ENCODE measurements at regions not wholly inside any gene's neighbourhood (a gene's known extent, or its start where the extent isn't known, plus 50 kb on each side); places are given as distances from the start of the nearest gene placed in this dataset.

DNA sequence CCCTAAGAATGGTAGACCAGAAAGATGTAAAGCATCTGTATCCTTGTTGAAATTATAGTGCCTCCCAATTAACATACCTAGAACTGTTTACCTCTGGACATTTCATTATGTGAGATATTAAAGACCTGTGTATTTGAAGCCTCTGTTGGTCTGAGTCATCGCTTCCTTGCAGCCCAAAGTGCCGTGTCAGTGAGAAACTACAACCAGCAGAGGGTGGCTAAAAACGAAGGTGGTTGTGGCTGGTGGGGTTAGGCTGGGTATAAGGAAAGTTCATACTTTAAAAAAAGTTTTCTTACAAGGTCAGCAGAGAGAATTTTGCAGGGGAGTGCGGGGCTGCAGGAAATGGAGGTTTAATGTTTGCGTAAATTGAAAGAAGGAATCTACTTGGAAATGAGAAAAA lies 290.7 kb downstream of the TMEM114 start:
- Histone ChIP-seq H3K4me1 (ENCODE audit: control insufficient read depth, insufficient read depth, low read length) (no peaks in the 10 kb centered on the region), H3K27ac (ENCODE audit: low read length) (no peak overlapping the region), H3K27me3 (ENCODE audit: control insufficient read depth, insufficient read depth, low read length) (no peaks in the 10 kb centered on the region), H3K4me3 (ENCODE audit: low read length) (no peak overlapping the region), H3K36me3 (ENCODE audit: control insufficient read depth, insufficient read depth, low read length) (no peaks in the 10 kb centered on the region), H3K9me3 (ENCODE audit: control insufficient read depth, insufficient read depth, low read length) (no peaks in the 10 kb centered on the region)
- Mint-ChIP-seq H3K4me3 (no peak overlapping the region), H3K9me3 (peaks cover 0 to 5% of the 10 kb centered on the region in 2 donors), H3K36me3 (no peaks in the 10 kb centered on the region), H3K4me1 (no peaks in the 10 kb centered on the region), H3K27ac (no peak overlapping the region), H3K27me3 (ENCODE audit: low read depth in 2 of 2) (no peaks in the 10 kb centered on the region)
- DNase-seq (no peak), ATAC-seq (no peak)
- intact Hi-C loops (cut with micrococcal nuclease) = no loop called here
- 76% methylated on average over 4 of the region's 5 CpGs for WGBS (ENCODE audit: insufficient coverage)
- TF ChIP-seq, protein P1, sequence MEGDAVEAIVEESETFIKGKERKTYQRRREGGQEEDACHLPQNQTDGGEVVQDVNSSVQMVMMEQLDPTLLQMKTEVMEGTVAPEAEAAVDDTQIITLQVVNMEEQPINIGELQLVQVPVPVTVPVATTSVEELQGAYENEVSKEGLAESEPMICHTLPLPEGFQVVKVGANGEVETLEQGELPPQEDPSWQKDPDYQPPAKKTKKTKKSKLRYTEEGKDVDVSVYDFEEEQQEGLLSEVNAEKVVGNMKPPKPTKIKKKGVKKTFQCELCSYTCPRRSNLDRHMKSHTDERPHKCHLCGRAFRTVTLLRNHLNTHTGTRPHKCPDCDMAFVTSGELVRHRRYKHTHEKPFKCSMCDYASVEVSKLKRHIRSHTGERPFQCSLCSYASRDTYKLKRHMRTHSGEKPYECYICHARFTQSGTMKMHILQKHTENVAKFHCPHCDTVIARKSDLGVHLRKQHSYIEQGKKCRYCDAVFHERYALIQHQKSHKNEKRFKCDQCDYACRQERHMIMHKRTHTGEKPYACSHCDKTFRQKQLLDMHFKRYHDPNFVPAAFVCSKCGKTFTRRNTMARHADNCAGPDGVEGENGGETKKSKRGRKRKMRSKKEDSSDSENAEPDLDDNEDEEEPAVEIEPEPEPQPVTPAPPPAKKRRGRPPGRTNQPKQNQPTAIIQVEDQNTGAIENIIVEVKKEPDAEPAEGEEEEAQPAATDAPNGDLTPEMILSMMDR (IDR thresholded peaks at IDR 0.05) = no peak

DNA sequence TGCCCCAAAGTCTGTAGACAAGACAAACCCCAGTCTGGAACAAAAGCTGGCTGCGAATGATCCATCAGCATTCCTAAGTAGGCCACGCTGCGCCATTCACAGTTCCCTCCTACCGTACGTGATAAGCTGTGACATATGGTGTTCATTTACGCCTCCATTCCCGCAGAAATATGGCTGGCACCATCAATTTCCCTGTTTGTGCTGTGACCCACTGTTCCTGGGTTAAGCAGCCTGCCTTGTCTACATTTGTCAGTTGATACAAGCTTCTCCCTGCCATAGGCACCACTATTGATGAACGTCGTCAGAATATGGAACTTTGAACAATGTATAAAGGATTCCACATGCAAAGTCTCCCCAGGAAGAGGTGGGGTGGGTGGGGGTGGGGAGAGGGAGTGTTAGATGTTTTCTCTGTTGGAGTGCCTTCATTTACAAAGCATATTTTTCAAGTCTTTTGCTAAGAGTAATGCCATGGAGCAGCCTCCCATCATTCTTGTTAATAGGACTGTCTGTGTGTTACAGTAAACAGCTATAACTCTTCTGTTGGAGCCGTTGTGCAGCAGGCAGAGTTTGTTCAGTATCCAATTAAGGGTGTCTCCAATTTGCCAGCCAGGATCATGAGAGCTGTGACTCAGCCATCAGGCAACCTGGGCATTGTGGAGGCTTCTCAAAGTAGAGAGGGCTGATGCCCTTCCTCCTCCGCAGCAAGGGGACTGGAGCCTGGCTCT lies 294.6 kb downstream of the TMEM114 start:
- TF ChIP-seq, protein P1 (IDR thresholded peaks at IDR 0.05) = no peak
- Histone ChIP-seq H3K36me3 (ENCODE audit: control insufficient read depth, insufficient read depth, low read length) (no peaks in the 10 kb centered on the region), H3K4me3 (ENCODE audit: low read length) (no peak overlapping the region), H3K9me3 (ENCODE audit: control insufficient read depth, insufficient read depth, low read length) (no peaks in the 10 kb centered on the region), H3K4me1 (ENCODE audit: control insufficient read depth, insufficient read depth, low read length) (no peaks in the 10 kb centered on the region), H3K27ac (ENCODE audit: low read length) (no peak overlapping the region), H3K27me3 (ENCODE audit: control insufficient read depth, insufficient read depth, low read length) (no peaks in the 10 kb centered on the region)
- ATAC-seq (no peak), DNase-seq (no peak)
- Mint-ChIP-seq H3K27me3 (ENCODE audit: low read depth in 2 of 2) (no peaks in the 10 kb centered on the region), H3K9me3 (peaks cover 0 to 2% of the 10 kb centered on the region in 2 donors), H3K4me1 (no peaks in the 10 kb centered on the region), H3K4me3 (no peak overlapping the region), H3K27ac (no peak overlapping the region), H3K36me3 (no peaks in the 10 kb centered on the region)
- 87% methylated on average over 9 of the region's 11 CpGs for WGBS (ENCODE audit: insufficient coverage)
- intact Hi-C loops (cut with micrococcal nuclease) = no loop called here

DNA sequence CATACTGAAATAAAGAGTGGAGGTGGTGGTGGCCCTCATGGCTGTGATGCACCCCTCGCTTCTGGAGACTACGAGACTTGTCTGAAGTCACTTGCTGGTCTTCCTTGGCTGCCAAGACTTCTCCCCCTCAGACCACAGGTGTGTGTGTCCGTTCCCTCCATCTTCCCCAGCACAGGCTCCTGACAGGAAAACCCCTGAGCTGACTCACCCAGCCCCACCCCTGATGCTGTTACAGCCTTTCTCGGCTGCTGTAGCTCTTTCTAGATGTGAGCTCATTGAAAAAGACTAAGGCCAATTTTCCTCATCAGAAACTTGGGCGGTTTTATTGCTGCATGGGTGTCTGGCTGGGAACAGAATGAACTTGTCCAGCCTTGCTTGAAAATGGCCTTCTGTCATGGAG lies 296.9 kb downstream of the TMEM114 start:
- Histone ChIP-seq H3K4me1 (ENCODE audit: control insufficient read depth, insufficient read depth, low read length) (no peaks in the 10 kb centered on the region), H3K36me3 (ENCODE audit: control insufficient read depth, insufficient read depth, low read length) (no peaks in the 10 kb centered on the region), H3K4me3 (ENCODE audit: low read length) (no peak overlapping the region), H3K27ac (ENCODE audit: low read length) (no peak overlapping the region), H3K9me3 (ENCODE audit: control insufficient read depth, insufficient read depth, low read length) (no peaks in the 10 kb centered on the region), H3K27me3 (ENCODE audit: control insufficient read depth, insufficient read depth, low read length) (no peaks in the 10 kb centered on the region)
- Mint-ChIP-seq H3K9me3 (no peaks in the 10 kb centered on the region), H3K4me1 (no peaks in the 10 kb centered on the region), H3K27ac (no peak overlapping the region), H3K27me3 (ENCODE audit: low read depth in 2 of 2) (no peaks in the 10 kb centered on the region), H3K4me3 (no peak overlapping the region), H3K36me3 (no peaks in the 10 kb centered on the region)
- no peak for DNase-seq
- intact Hi-C loops (cut with micrococcal nuclease) = no loop called here
- TF ChIP-seq, protein P1 (IDR thresholded peaks at IDR 0.05) = no peak
- 78% methylated on average over 5 of the region's 5 CpGs for WGBS (ENCODE audit: insufficient coverage)
- ATAC-seq = no peak

DNA sequence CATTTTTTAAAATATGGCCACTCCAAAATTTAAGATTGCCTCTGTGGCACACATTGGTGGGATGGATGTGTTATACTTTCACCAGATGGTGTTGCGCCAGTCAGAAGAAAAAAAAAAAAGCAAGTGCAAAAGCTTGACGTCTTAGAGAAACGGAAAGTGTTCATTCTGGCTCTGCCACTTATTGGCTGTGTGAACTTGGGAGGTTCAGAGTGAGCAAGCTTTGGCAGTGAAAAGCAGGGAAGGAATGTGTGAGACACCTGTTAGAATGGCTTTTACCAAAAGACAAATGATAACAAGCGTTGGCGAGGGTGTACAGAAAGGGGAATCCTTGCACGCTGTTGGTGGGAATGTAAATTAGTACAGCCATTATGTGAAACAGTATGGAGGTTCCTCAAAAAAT lies 298.0 kb downstream of the TMEM114 start:
- no peaks in the 10 kb centered on the region for H3K4me1 Mint-ChIP-seq
- no peaks in the 10 kb centered on the region for H3K9me3 Mint-ChIP-seq
- no peak for ATAC-seq
- H3K4me3 Mint-ChIP-seq = no peak overlapping the region
- Histone ChIP-seq H3K9me3 (ENCODE audit: control insufficient read depth, insufficient read depth, low read length) (no peaks in the 10 kb centered on the region), H3K4me3 (ENCODE audit: low read length) (no peak overlapping the region), H3K27ac (ENCODE audit: low read length) (no peak overlapping the region), H3K4me1 (ENCODE audit: control insufficient read depth, insufficient read depth, low read length) (no peaks in the 10 kb centered on the region), H3K36me3 (ENCODE audit: control insufficient read depth, insufficient read depth, low read length) (no peaks in the 10 kb centered on the region), H3K27me3 (ENCODE audit: control insufficient read depth, insufficient read depth, low read length) (no peaks in the 10 kb centered on the region)
- H3K36me3 Mint-ChIP-seq = no peaks in the 10 kb centered on the region
- H3K27me3 Mint-ChIP-seq (ENCODE audit: low read depth in 2 of 2) = no peaks in the 10 kb centered on the region
- TF ChIP-seq, protein P1 (IDR thresholded peaks at IDR 0.05) = no peak
- intact Hi-C loops (cut with micrococcal nuclease) = no loop called here
- H3K27ac Mint-ChIP-seq = no peak overlapping the region
- no peak for DNase-seq
- 92% methylated on average over 6 of the region's 6 CpGs for WGBS (ENCODE audit: insufficient coverage)

Measured in natural killer cell (primary cell).